M059J (cell line): ENCODE measurements at regions not wholly inside any gene's neighbourhood (a gene's known extent, or its start where the extent isn't known, plus 50 kb on each side); places are given as distances from the start of the nearest gene placed in this dataset.

Experiments
- DNase-seq: peaks from one replicate; pipeline ENCODE4 v3.0.0-alpha.2; 2012; ENCODE audit warnings: low read depth

GRCh38 chr6:138007014-138007472 is 100.2 kb downstream of the PERP start:
- peak; percentile 60 for DNase-seq

GRCh38 chr6:138008791-138009190 is 98.4 kb downstream of the PERP start:
- DNase-seq = no peak

DNA sequence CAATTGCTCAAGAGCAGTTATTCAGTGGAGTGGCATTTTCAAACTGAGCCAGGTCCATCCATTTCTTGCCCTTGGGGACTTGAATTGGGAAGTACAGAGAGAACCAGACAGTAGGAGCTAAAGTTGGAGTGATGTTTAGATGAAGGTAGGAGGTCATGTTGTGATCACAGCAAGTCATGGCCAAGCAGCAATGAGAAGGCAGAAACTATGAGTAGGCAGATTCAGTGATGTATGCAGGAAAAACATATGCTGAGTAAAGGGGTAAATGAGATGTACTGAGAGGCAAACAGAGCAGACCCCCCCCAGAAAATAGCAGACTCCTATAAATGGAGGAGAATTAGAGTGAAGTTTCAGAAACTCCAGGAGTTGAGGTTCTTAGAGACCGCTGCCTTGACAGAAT is 95.8 kb downstream of the PERP start:
- no peak for DNase-seq

DNA sequence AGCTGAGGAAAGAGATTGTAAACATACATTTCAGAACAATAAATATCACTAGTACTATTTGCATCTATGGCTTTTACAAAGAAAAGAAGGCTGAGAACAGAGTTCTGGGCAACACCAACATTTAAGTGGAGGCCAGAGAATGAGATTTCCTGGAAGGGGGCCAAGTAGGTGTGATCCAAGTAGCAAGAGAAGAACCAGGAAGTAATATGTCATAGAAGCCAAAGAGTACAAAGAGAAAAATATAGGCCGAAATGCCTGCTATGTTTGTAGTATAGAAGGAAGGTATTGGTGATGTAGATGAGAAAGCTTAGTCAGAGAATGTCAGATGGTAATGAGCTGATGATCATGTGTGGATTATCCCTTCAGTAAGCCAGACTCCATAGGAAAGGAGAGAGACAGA is 94.5 kb downstream of the PERP start:
- DNase-seq = peak; percentile 23

DNA sequence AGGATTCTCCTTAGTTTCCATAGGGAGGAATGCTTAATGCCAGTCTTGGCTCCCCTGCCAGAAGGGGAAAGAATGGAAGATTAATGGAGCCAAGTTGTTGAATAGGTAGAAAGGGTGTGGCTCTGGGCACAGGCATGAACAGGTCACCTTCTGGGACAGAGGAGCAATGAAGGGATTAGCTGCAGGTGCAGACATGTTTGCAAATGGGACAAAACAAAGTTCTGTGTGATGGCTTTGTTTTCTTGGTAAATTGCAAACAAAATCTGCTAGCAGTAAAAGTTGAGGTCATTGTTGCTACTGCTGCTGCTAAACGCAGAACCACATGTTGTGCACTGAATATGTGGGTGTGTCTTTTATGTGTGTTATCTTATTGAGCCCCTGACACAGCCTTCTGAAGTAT is 93.3 kb downstream of the PERP start:
- DNase-seq = no peak

- DNase-seq = no peak
Measured at GRCh38 chr6:138017166-138017757, 90.0 kb downstream of the PERP start.

- no peak for DNase-seq
Measured at GRCh38 chr6:138018297-138018696, 88.9 kb downstream of the PERP start.

DNA sequence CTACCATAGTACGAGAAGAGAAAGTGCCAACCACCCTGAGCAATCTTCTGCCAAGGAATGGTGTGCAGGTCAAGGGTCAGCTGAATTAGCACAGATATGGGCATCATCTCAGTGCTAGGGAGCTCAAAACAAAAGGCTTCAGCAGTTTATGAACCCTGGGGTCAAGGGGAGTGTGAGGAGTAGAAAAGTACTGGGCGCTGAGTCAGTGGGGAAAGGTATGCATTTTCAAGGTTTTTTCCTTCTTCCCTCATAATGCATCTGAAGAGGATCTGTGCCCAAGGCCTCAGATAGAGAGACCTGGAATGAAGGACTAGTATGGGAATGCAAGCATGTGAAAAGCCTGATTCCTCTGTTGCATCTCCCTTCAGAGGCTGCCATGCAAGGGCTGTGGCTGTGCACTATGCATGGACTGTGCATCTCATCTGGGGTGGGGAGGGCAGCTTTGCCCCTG is 81.7 kb downstream of the PERP start:
- peak; percentile 46 for DNase-seq

- DNase-seq = no peak
Measured at GRCh38 chr6:138026342-138026741, 80.9 kb downstream of the PERP start.

- DNase-seq = no peak
Measured at GRCh38 chr6:138028893-138029292, 78.3 kb downstream of the PERP start.

DNA sequence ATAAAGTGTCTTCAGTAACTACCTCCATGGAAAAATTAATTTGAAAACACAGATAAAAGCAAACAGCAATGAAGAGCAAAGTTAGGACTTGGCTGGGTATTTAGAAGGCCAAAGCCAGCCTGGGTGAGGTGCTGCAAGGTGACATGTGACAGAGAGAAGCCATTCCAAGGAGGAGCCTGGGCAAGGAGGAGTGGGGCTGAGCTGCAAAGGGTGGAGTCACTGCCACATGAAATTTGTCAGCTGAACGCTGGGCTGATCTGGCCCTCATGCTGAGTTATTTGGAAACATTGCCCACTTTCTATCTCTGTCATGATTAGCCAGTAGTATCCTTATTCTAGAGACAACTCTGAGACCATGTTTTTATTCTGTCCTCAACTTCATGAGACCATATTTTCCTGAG is 76.3 kb downstream of the PERP start:
- no peak for DNase-seq

DNA sequence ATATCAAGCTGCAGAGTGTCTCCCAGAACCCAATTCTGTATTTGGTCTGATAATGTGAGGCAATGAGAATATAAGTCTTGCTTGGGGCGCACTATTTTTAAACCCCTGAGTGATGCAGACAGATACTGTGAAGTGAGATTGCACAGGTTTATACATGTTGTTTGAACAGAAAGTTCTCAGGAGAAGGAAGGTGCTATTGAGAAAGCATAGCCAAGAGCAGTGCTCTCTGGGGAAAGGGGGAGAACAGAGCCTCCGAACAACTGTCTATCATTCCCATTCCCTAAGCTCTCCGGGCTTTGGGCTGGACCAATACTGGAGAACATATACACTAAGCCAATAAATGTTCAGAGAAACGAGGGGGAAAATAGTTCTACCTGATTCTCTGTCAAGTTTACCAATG is 75.8 kb downstream of the PERP start:
- no peak for DNase-seq

DNA sequence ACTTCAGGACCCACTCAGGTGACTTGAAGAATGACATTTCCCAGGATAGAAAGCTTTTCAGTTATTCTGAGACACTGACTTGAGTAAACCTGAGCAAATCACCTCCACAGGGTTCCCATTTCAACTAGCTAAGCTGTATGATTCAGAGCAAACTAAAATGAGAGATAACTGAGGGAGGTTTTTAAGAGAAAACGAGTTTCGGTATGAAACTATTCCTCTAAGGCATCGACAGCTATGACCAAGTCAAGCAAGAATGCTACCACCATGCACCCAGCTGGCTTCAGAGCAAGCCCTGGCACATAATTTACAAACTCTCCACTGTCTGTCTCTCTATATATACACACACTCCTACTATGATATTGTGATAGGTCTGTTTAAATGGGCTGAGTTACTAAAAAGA is 75.4 kb downstream of the PERP start:
- DNase-seq = peak; percentile 25

- no peak for DNase-seq
Measured at GRCh38 chr6:138032571-138032970, 74.6 kb downstream of the PERP start.

DNA sequence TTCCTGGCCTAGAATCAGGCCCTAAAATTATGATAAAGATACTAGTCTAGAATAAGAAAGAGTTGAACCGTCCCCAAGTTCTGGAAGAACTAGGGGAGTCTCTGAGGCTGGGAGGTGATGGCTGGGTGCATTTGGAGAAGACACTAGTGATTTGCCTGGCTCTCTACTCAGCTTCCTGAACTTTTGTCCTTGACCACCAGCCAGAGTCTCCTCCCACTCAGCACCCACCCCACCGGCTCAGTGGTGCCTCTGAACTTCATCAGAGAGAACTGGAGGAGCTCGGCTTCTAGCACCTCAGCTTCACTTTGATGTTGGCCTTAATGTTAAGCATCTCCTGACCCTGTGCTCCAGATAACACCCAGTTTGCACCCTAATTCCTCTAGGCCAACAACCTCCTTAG is 73.0 kb downstream of the PERP start:
- DNase-seq = no peak

DNA sequence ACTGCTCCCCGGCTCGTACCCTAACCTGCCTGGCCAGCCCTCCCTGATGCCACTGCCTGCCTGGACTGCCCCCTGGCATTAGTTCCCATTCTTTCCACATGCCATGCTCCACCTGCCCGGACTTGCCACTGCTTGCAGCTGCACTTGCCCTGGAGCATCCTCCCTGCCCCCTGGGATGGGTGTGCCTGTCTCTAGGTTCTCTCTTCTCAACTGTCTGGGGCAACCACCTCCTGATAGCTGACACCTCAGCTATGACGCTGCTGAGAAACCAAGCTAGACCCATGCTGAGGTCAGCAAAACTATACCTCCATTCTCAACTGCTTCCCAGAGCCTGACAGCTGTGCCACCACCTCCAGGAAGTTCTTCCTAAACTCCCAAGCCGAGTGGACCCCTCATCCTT is 72.1 kb downstream of the PERP start:
- no peak for DNase-seq

DNA sequence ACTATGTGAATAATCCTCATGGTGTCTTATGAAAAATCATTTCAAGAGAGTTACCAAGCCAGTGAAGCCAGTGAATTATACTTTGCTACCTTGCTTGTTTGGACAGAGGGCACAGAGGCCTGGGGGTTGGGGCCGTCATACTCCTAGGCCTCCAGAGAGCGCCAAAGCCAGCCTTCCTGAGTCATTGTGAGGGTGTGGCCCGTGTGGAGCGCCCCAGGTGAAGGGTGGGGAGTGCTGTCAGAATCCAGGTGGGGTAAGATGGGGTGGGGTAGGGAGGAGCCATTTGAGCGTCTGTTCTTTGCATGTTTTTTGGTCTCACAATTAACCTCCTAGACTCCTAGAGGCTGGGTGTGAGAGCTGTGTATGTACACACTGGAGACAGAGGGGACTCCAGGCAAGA is 71.1 kb downstream of the PERP start:
- no peak for DNase-seq

DNA sequence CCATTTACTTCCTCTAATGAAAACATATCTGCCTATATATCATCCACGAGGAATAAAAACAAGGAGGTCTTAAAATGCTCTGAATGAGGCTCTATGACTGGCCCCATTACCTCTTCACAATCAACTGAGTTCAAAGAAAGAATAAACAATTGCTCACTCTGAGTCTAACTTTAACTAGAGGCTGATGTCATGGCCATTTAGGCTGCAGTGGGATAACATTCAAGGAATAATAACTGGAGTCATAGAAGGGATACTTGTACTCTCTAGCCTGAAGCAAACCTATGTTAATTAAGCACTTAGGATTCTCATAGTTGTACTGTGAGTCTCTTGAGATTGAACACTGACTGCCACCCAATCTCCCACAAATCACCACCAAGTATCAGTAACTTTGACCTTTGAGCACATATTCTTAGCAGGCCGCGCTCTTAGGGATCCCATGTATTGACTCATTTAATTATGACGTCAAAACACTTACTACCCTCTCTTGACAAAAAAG is 70.2 kb downstream of the PERP start:
- DNase-seq = peak; percentile 69

GRCh38 chr6:138038142-138038870 is 68.9 kb downstream of the PERP start:
- DNase-seq = no peak
